GM12878 (cell line): ENCODE measurements at regions not wholly inside any gene's neighbourhood (a gene's known extent, or its start where the extent isn't known, plus 50 kb on each side); places are given as distances from the start of the nearest gene placed in this dataset.

ENCODE experiments used
- ATAC-seq: fragments of 200-7000 bp; cut with Tn5 transposase; 3 replicates; pipeline ENCODE4 v1.9.1; 2020; ENCODE audit warnings: mild to moderate bottlenecking, moderate library complexity
- BruUV-seq: library from RNA; stranded (reverse); fragments of 400-500 nt; replicated peaks from 2 replicates; lab custom pipeline; 2021; lab: Mats Ljungman, UMichigan
- CTCF ChIA-PET: fragments of 300-600 bp; sonication (Branson Sonifier 250); formaldehyde crosslinking; extraction: SDS; loops from one replicate; lab custom pipeline; 2021; ENCODE audit warnings: inconsistent platforms; lab: Yijun Ruan, JAX
- POLR2A ChIA-PET: fragments of 350-600 bp; formaldehyde crosslinking; extraction: SDS; loops from one replicate; lab custom pipeline; 2021; ENCODE audit warnings: inconsistent platforms; lab: Charles Lee
- RAD21 ChIA-PET: fragments of 300-600 bp; sonication (Branson Sonifier 250); formaldehyde crosslinking; loops from one replicate; lab custom pipeline; 2023; ENCODE audit warnings: antibody characterized with exemption; ENCODE audit not compliant: unreplicated experiment; lab: Charles Lee
- SMC1A ChIA-PET: fragments of 300-600 bp; sonication (Branson Sonifier 250); formaldehyde crosslinking; loops from one replicate; lab custom pipeline; 2023; ENCODE audit not compliant: unreplicated experiment, uncharacterized antibody; lab: Charles Lee
- DNase-seq: peaks from one replicate; pipeline ENCODE4 v3.0.0-alpha.2; 2011; ENCODE audit warnings: low read depth, low spot score
- FAIRE-seq: peaks from 3 replicates; lab custom pipeline; 2011; peaks lifted over from hg19 to GRCh38; lab: Jason Lieb, UNC
- H2AFZ ChIP-seq: 2 replicates; pipeline ENCODE4 v1.6.0; 2011; ENCODE audit warnings: low read depth, low read length, control low read depth; ENCODE audit not compliant: control insufficient read depth
- H3K27ac ChIP-seq: 2 replicates; pipeline ENCODE4 v1.5.1; 2011; ENCODE audit warnings: control low read depth; ENCODE audit not compliant: control insufficient read depth, insufficient read depth
- H3K27me3 ChIP-seq, 2 experiments: replicated peaks in 1 of 2; 2 replicates each; pipeline versions ENCODE4 v1.6.0 to v1.6.1; 2011; ENCODE audit warnings: low read length in 1 of 2; ENCODE audit not compliant: control insufficient read depth in 2 of 2, insufficient read depth in 2 of 2
- H3K36me3 ChIP-seq, 2 experiments: 2 replicates each; pipeline ENCODE4 v1.5.1; 2011; ENCODE audit warnings: low read length in 1 of 2; ENCODE audit not compliant: control insufficient read depth in 2 of 2, insufficient read depth in 2 of 2
- H3K4me1 ChIP-seq: 2 replicates; pipeline ENCODE4 v1.6.1; 2011; ENCODE audit warnings: mild to moderate bottlenecking, low read length, moderate library complexity, mixed read lengths; ENCODE audit not compliant: control insufficient read depth, insufficient read depth
- H3K4me2 ChIP-seq: 2 replicates; pipeline ENCODE4 v1.6.0; 2011; ENCODE audit warnings: control low read depth; ENCODE audit not compliant: control insufficient read depth, insufficient read depth
- H3K4me3 ChIP-seq: fragments of 200-600 bp; sonication (generic); 2 replicates; pipeline ENCODE4 v1.5.1; 2016
- H3K79me2 ChIP-seq: 2 replicates; pipeline ENCODE4 v1.6.0; 2011; ENCODE audit warnings: low read length; ENCODE audit not compliant: control insufficient read depth, insufficient read depth
- H3K9ac ChIP-seq: 2 replicates; pipeline ENCODE4 v1.8.0; 2011; ENCODE audit warnings: low read length, control low read depth, mixed read lengths; ENCODE audit not compliant: control insufficient read depth, insufficient read depth
- H3K9me3 ChIP-seq: replicated peaks from 3 replicates; pipeline ENCODE4 v1.5.1; 2011; ENCODE audit warnings: mild to moderate bottlenecking, low read length; ENCODE audit not compliant: control insufficient read depth, insufficient read depth
- H4K20me1 ChIP-seq: 2 replicates; pipeline ENCODE4 v1.6.0; 2011; ENCODE audit not compliant: control insufficient read depth, insufficient read depth
- BCLAF1 ChIP-seq: fragments of 450-650 bp; IDR thresholded peaks from 2 replicates; pipeline ENCODE4 v1.6.1; 2017; ENCODE audit warnings: antibody characterized with exemption, mild to moderate bottlenecking, moderate library complexity
- MTA3 ChIP-seq: IDR thresholded peaks from 2 replicates; pipeline ENCODE4 v1.6.1; 2012; ENCODE audit warnings: low read length, inconsistent platforms, borderline replicate concordance
- PML ChIP-seq: IDR thresholded peaks from 2 replicates; pipeline ENCODE4 v1.6.1; 2012; ENCODE audit warnings: low read length, inconsistent platforms
- WGBS: methylation state at CpG from one replicate; pipeline ENCODE4 v1.1.6; 2016; ENCODE audit warnings: low lambda C conversion rate; ENCODE audit not compliant: insufficient replicate concordance, insufficient coverage; ENCODE audit errors: missing lambda C conversion rate; 5-methylcytosine and 5-hydroxymethylcytosine counted together
- in situ Hi-C: fragments of 300-500 bp; cut with MboI; formaldehyde crosslinking; loops from 9 replicates; pipeline ENCODE4 v1.14.3; 2018; ENCODE audit warnings: mixed read lengths
- intact Hi-C: fragments of 100-400 bp; cut with micrococcal nuclease; formaldehyde crosslinking; loops from one replicate; pipeline ENCODE4 v1.14.2; 2022; ENCODE audit not compliant: unreplicated experiment

GRCh38 chr1:87176514-87176913 is 152.2 kb upstream of the LMO4 start (continued):
- TF ChIP-seq PML = no peak

- DNase-seq (no peak), FAIRE-seq (no peak), ATAC-seq (no peak)
- H3K27ac ChIP-seq = no peak overlapping the region
- no peak overlapping the region for H3K4me2 ChIP-seq
- POLR2A ChIA-PET = interaction anchor here (0.6 kb wide), 1 partner anchor 150 kb away, joined by 5 read pairs; the partner anchor contains the start of gene LMO4
- intact Hi-C loops = no loop called here
- no peak overlapping the region for H2AFZ ChIP-seq
- H3K4me1 ChIP-seq = no peaks in the 10 kb centered on the region
- in situ Hi-C loops = no loop called here
- no peaks in the 10 kb centered on the region for H3K79me2 ChIP-seq
- TF ChIP-seq MTA3 (no peak), BCLAF1 (no peak)
- TF ChIP-seq, all 136 proteins: peak for 0
- RAD21 ChIA-PET = no interaction called here
- CTCF ChIA-PET = no interaction called here
- whole genome bisulfite sequencing = 43% methylated on average over 4 of the region's 4 CpGs
- Histone ChIP-seq H4K20me1 (no peaks in the 10 kb centered on the region), H3K9me3 (no peaks in the 10 kb centered on the region), H3K4me3 (no peak overlapping the region), H3K9ac (no peak overlapping the region), H3K27me3 (peaks cover 0 to 2% of the 10 kb centered on the region in 2 experiments; a peak in 1 of 4 replicates), H3K36me3 (no peaks in the 10 kb centered on the region)
- SMC1A ChIA-PET = interaction anchor here (1.5 kb wide), 1 partner anchor 14 kb away, joined by 3 read pairs; no protein-coding TSS in a partner anchor
- no TSS peak for BruUV-seq
These were observed 150.2 kb upstream of the LMO4 start for GRCh38 chr1:87178441-87178840.
